GM23248 (cell line): ENCODE measurements at regions not wholly inside any gene's neighbourhood (a gene's known extent, or its start where the extent isn't known, plus 50 kb on each side); places are given as distances from the start of the nearest gene placed in this dataset.

Source experiments
- EZH2 ChIP-seq: fragments of 200-600 bp; sonication (generic); IDR thresholded peaks from 2 replicates; pipeline ENCODE4 v1.6.1; 2018; ENCODE audit warnings: antibody characterized with exemption, mild to moderate bottlenecking; ENCODE audit not compliant: insufficient read depth, poor library complexity, severe bottlenecking
- EZH2phosphoT487 ChIP-seq: fragments of 200-600 bp; sonication (generic); IDR thresholded peaks from 2 replicates; pipeline ENCODE4 v1.6.1; 2018; ENCODE audit warnings: antibody characterized with exemption, moderate library complexity, mild to moderate bottlenecking, low read depth; ENCODE audit not compliant: insufficient read depth

- TF ChIP-seq EZH2phosphoT487, result no peak
- TF ChIP-seq EZH2, result no peak
Measured at GRCh38 chr19:31881988-31882387, 463.4 kb upstream of the ZNF507 start.
